Lung (tissue), 11 donors: ENCODE measurements at regions not wholly inside any gene's neighbourhood (a gene's known extent, or its start where the extent isn't known, plus 50 kb on each side); places are given as distances from the start of the nearest gene placed in this dataset.

Experiments used
- ATAC-seq: fragments of 200-7000 bp; cut with Tn5 transposase; one replicate; pipeline ENCODE4 v1.9.1; 2020; ENCODE audit warnings: moderate number of reproducible peaks; ENCODE audit not compliant: insufficient read depth, low FRiP score
- DNase-seq, 3 donors: peaks; one replicate each; pipeline ENCODE4 v3.0.0-alpha.2; 2013 to 2017
- H3K27ac ChIP-seq, 2 donors: one replicate each; pipeline ENCODE4 v1.5.1; 2013; ENCODE audit warnings: mild to moderate bottlenecking in 2 of 2, moderate library complexity in 2 of 2, control low read depth in 1 of 2, inconsistent platforms in 1 of 2, low read depth in 1 of 2, low read length in 1 of 2
- H3K27me3 ChIP-seq, 3 donors: one replicate each; pipeline ENCODE4 v1.5.1; 2013; ENCODE audit warnings: low read length in 2 of 3; ENCODE audit not compliant: control insufficient read depth in 3 of 3, insufficient read depth in 3 of 3
- H3K36me3 ChIP-seq, 4 donors: one replicate each; pipeline ENCODE4 v1.5.1; 2013; ENCODE audit warnings: low read length in 4 of 4, mild to moderate bottlenecking in 1 of 4, moderate library complexity in 1 of 4; ENCODE audit not compliant: control insufficient read depth in 4 of 4, insufficient read depth in 4 of 4
- H3K4me1 ChIP-seq, 5 donors: one replicate each; pipeline ENCODE4 v1.5.1; 2013; ENCODE audit warnings: low read length in 5 of 5, mild to moderate bottlenecking in 2 of 5, moderate library complexity in 1 of 5; ENCODE audit not compliant: control insufficient read depth in 5 of 5, insufficient read depth in 5 of 5
- H3K4me3 ChIP-seq: one replicate; pipeline ENCODE4 v1.5.1; 2013; ENCODE audit warnings: mild to moderate bottlenecking, control low read depth, moderate library complexity
- H3K9ac ChIP-seq, 2 donors: one replicate each; pipeline ENCODE4 v1.5.1; 2013; ENCODE audit warnings: low read length in 2 of 2, control low read depth in 1 of 2; ENCODE audit not compliant: insufficient read depth in 1 of 2
- H3K9me3 ChIP-seq, 4 donors: one replicate each; pipeline ENCODE4 v1.5.1; 2013; ENCODE audit warnings: low read length in 3 of 4, mild to moderate bottlenecking in 1 of 4, moderate library complexity in 1 of 4; ENCODE audit not compliant: control insufficient read depth in 4 of 4, insufficient read depth in 3 of 4
- CTCF ChIP-seq: IDR thresholded peaks from 2 replicates; pipeline ENCODE4 v1.5.1; 2012; ENCODE audit warnings: mild to moderate bottlenecking; ENCODE audit errors: control extremely low read depth, extremely low read depth
- WGBS, 2 donors: extraction: QIAGEN DNeasy Blood & Tissue Kit; methylation state at CpG; one replicate each; pipeline ENCODE4 v1.1.7; 2013; 5-methylcytosine and 5-hydroxymethylcytosine counted together
- donor health status: control.
- donor health status: control.
- donor health status: Bipolar disorder and iron deficiency.
- donor health status: healthy.
- donor health status: DM: yes; HTN: yes; CAD: no.

DNA sequence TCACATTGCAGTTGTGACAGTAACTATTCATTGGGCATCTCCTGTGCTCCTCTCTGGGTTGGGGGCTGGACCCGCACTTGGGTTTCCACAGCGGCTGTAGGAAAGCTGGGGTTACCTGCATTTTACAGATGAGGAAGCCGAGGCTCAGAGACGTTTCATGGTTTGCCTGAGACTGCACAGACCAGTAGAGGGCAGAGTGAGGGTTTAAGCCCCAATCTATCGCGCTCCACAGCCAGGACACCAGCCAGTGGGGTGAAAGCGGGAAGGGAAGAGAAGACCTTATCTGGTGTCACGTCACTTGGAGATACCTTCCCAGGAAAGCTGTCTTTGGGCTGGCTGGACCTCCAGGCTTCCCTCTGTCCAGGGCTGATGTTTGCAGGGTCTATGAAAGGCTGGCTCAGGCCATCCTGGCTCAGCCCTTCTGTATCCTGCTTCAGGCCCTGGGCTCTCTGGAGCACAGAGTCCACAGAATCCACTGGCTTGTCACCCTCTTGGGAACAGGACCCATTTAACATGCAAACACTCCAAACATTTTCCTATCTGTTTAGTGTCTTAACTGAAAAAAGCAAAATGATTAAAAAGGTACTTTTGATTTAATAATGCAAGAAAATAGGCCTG, 167.7 kb downstream of the EMX2 start:
- Histone ChIP-seq H3K9ac (no peak overlapping the region), H3K4me3 (no peak overlapping the region), H3K36me3 (no peaks in the 10 kb centered on the region), H3K27me3 (no peaks in the 10 kb centered on the region), H3K9me3 (peaks cover 0 to 6% (median under 1%) of the 10 kb centered on the region in 4 donors), H3K27ac (no peak overlapping the region), H3K4me1 (no peaks in the 10 kb centered on the region)
- ATAC-seq (no peak), DNase-seq (no peak)
- TF ChIP-seq CTCF, result no peak
- 84 to 88% methylated on average over 8 of the region's 8 CpGs for WGBS, 2 donors

- Histone ChIP-seq H3K9me3 (peaks cover 0 to 10% (median 3%) of the 10 kb centered on the region in 4 donors), H3K36me3 (no peaks in the 10 kb centered on the region), H3K27me3 (peaks cover 0 to 4% (median 0%) of the 10 kb centered on the region in 3 donors), H3K4me3 (no peak overlapping the region), H3K4me1 (no peaks in the 10 kb centered on the region), H3K27ac (no peak overlapping the region), H3K9ac (no peak overlapping the region)
- no peak for TF ChIP-seq CTCF
- 73 to 81% methylated on average over 1 of the region's 1 CpG for WGBS, 2 donors
- DNase-seq (no peak), ATAC-seq (no peak)
Observed at GRCh38 chr10:117716889-117717288, 174.3 kb downstream of the EMX2 start.

DNA sequence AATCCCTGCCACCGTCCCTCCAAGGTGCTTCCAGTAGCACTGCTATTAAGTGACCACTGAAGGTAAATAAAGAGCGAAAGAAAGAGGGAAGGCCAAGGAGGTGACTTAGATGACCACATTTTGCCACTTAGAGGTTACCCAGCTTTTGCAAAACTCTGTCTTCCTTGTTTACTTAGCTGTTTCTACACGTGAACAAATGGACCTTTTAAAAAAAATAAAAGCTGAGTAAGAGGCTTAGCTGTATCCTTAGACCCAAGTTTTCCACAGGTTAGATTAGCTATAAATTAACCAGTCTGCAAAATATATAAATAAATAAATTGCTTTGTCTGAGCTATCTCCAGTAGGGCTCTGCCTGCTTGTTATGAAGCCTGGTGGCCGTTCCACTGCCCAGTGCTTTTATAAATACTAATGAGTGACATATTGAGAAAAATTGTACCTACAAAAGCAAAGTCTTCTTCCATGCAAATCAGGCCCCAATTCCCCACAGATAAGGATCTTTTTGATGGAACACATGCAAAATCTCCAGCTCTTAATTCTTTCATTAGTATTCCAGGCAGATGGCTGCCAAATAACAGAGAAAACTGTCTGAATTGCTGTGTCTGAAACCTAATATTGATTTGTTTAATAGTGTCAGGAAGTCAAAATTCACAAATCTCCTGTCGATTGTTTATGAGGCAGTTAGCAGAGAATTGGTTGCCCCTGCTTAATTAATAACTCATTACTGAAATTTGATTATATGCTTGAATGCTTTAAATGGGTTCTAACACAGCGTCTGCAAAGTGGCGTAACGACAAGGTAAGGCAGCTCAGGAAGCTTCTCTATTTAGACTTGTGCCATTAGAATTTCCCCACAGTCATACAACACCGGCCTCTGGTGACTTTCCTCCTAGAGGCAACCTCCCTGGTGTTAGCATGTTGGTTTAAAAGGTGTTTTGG, 176.7 kb downstream of the EMX2 start:
- Histone ChIP-seq H3K4me3 (no peak overlapping the region), H3K27me3 (peaks cover 0 to 6% (median 4%) of the 10 kb centered on the region in 3 donors), H3K4me1 (no peaks in the 10 kb centered on the region), H3K27ac (no peak overlapping the region), H3K9me3 (peaks cover 0 to 10% (median 3%) of the 10 kb centered on the region in 4 donors), H3K9ac (no peak overlapping the region), H3K36me3 (no peaks in the 10 kb centered on the region)
- TF ChIP-seq CTCF, result no peak
- WGBS, 2 donors, result 44 to 55% methylated on average over 9 of the region's 9 CpGs
- ATAC-seq (no peak), DNase-seq (no peak)
